WERI-Rb-1 (cell line): ENCODE measurements at regions not wholly inside any gene's neighbourhood (a gene's known extent, or its start where the extent isn't known, plus 50 kb on each side); places are given as distances from the start of the nearest gene placed in this dataset.

Source experiments
- DNase-seq: peaks from one replicate; pipeline ENCODE4 v3.0.0-alpha.2; 2020
- H3K27ac ChIP-seq: fragments of 250-450 bp; sonication (Bioruptor Pico); 2 replicates; pipeline ENCODE4 v1.5.1; 2020; ENCODE audit warnings: mild to moderate bottlenecking, moderate library complexity
- H3K27me3 ChIP-seq: fragments of 250-450 bp; sonication (Bioruptor Pico); 2 replicates; pipeline ENCODE4 v1.5.1; 2021; ENCODE audit warnings: mild to moderate bottlenecking, low read depth, moderate library complexity; ENCODE audit not compliant: insufficient read depth, severe bottlenecking
- H3K36me3 ChIP-seq: fragments of 250-450 bp; sonication (Bioruptor Pico); 2 replicates; pipeline ENCODE4 v1.5.1; 2020; ENCODE audit warnings: mild to moderate bottlenecking, moderate library complexity
- H3K4me3 ChIP-seq: 2 replicates; pipeline ENCODE4 v1.5.1; 2011; ENCODE audit warnings: low read depth, mild to moderate bottlenecking, control low read depth, low read length
- H3K9me3 ChIP-seq: fragments of 250-450 bp; sonication (Bioruptor Pico); 2 replicates; pipeline ENCODE4 v1.5.1; 2021; ENCODE audit warnings: mild to moderate bottlenecking, moderate library complexity; ENCODE audit not compliant: severe bottlenecking
- CTCF ChIP-seq: IDR thresholded peaks from 2 replicates; pipeline ENCODE4 v1.5.1; 2011; ENCODE audit warnings: low read depth, mild to moderate bottlenecking, control low read depth, inconsistent platforms, low read length

GRCh38 chr9:96072930-96073329, 197.4 kb downstream of the ERCC6L2 start:
- no peak for DNase-seq
- no peaks in the 10 kb centered on the region for H3K27me3 ChIP-seq

GRCh38 chr9:96071815-96072124, 196.3 kb downstream of the ERCC6L2 start:
- no peak for TF ChIP-seq CTCF
- H3K4me3 ChIP-seq, result no peak overlapping the region
- H3K9me3 ChIP-seq, result no peaks in the 10 kb centered on the region
- H3K36me3 ChIP-seq, result no peaks in the 10 kb centered on the region
- H3K27ac ChIP-seq, result no peak overlapping the region
- H3K27me3 ChIP-seq, result no peaks in the 10 kb centered on the region
- no peak for DNase-seq

More at GRCh38 chr9:96072930-96073329, 197.4 kb downstream of the ERCC6L2 start:
- TF ChIP-seq CTCF, result no peak
- no peak overlapping the region for H3K4me3 ChIP-seq
- no peak overlapping the region for H3K27ac ChIP-seq
- H3K36me3 ChIP-seq, result no peaks in the 10 kb centered on the region
- H3K9me3 ChIP-seq, result no peaks in the 10 kb centered on the region

- peak; percentile 70 for DNase-seq
- Histone ChIP-seq H3K27ac (no peak overlapping the region), H3K4me3 (no peak overlapping the region), H3K27me3 (no peaks in the 10 kb centered on the region), H3K9me3 (no peaks in the 10 kb centered on the region), H3K36me3 (no peaks in the 10 kb centered on the region)
- peak; percentile 69 for TF ChIP-seq CTCF
These were observed 195.8 kb downstream of the ERCC6L2 start for GRCh38 chr9:96071076-96071814.

- Histone ChIP-seq H3K27ac (no peak overlapping the region), H3K9me3 (no peaks in the 10 kb centered on the region), H3K27me3 (no peaks in the 10 kb centered on the region), H3K36me3 (no peaks in the 10 kb centered on the region), H3K4me3 (no peak overlapping the region)
- DNase-seq, result no peak
- no peak for TF ChIP-seq CTCF
These were observed 194.2 kb downstream of the ERCC6L2 start for GRCh38 chr9:96069629-96070220.

GRCh38 chr9:96068511-96068910, 193.0 kb downstream of the ERCC6L2 start:
- no peaks in the 10 kb centered on the region for H3K36me3 ChIP-seq
- no peaks in the 10 kb centered on the region for H3K27me3 ChIP-seq
- TF ChIP-seq CTCF, result no peak
- no peak overlapping the region for H3K4me3 ChIP-seq
- H3K27ac ChIP-seq, result no peak overlapping the region
- no peak for DNase-seq
- no peaks in the 10 kb centered on the region for H3K9me3 ChIP-seq

- Histone ChIP-seq H3K27me3 (no peaks in the 10 kb centered on the region), H3K9me3 (no peaks in the 10 kb centered on the region), H3K36me3 (no peaks in the 10 kb centered on the region), H3K27ac (no peak overlapping the region), H3K4me3 (no peak overlapping the region)
- no peak for DNase-seq
- TF ChIP-seq CTCF, result no peak
These were observed 192.1 kb downstream of the ERCC6L2 start for GRCh38 chr9:96067600-96067999.
